ENCODE measurements at regions not wholly inside any gene's neighbourhood (a gene's known extent, or its start where the extent isn't known, plus 50 kb on each side); places are given as distances from the start of the nearest gene placed in this dataset. TPM values are rescaled to one million over a fixed set of nuclear protein-coding genes. Genes with fewer than 3 reads are reported as not detected.

DNA sequence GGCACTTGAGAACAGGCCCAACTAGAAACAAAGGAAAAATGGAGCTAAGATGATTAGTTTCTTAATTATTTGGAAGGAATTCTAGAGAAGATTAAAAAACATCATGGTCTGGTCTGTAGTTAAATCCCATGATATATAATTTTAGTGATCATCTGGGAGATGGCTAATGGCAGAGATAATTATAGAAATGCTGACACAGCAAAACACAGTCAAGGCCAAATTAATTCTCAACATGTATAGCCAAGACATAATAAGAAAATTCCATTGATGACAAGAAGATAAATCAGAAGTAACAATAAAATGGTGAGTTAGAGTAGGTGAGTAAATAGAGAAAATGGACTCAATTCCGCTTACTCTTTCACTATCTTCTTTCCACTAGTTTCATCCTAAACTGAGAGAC lies 59.2 kb upstream of the ITGA4 start:
- TF ChIP-seq, protein P1, sequence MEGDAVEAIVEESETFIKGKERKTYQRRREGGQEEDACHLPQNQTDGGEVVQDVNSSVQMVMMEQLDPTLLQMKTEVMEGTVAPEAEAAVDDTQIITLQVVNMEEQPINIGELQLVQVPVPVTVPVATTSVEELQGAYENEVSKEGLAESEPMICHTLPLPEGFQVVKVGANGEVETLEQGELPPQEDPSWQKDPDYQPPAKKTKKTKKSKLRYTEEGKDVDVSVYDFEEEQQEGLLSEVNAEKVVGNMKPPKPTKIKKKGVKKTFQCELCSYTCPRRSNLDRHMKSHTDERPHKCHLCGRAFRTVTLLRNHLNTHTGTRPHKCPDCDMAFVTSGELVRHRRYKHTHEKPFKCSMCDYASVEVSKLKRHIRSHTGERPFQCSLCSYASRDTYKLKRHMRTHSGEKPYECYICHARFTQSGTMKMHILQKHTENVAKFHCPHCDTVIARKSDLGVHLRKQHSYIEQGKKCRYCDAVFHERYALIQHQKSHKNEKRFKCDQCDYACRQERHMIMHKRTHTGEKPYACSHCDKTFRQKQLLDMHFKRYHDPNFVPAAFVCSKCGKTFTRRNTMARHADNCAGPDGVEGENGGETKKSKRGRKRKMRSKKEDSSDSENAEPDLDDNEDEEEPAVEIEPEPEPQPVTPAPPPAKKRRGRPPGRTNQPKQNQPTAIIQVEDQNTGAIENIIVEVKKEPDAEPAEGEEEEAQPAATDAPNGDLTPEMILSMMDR (IDR thresholded peaks at IDR 0.05; ENCODE audit: unreplicated experiment), result no peak
- H3K4me1 Mint-ChIP-seq (ENCODE audit: unreplicated experiment), result no peaks in the 10 kb centered on the region
- H3K36me3 Mint-ChIP-seq (ENCODE audit: low read depth, unreplicated experiment), result no peaks in the 10 kb centered on the region

DNA sequence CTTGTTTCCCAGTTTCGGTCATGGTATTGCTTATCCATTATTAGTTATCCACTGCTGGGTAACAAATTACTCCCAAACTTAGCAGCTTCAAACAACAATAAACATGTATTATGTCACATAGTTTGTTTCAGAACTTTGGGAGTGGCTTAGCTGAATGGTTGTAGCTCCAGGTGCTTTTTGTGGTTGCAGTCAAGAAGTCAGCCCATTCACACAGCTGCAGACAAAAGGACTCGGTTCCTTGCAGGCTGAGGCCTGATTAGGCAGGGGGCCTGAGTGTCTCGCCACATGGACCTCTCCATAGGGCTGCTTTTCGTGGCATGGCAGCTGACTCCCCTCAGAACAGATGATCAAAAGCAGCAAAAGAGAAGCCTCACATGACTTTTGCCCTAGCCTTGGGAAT lies 58.2 kb upstream of the ITGA4 start:
- Mint-ChIP-seq H3K9me3 (ENCODE audit: unreplicated experiment) (no peaks in the 10 kb centered on the region), H3K4me1 (ENCODE audit: unreplicated experiment) (no peaks in the 10 kb centered on the region), H3K4me3 (ENCODE audit: unreplicated experiment) (no peak overlapping the region), H3K36me3 (ENCODE audit: low read depth, unreplicated experiment) (no peaks in the 10 kb centered on the region), H3K27me3 (ENCODE audit: unreplicated experiment) (no peaks in the 10 kb centered on the region), H3K27ac (ENCODE audit: unreplicated experiment) (no peak overlapping the region)
- no peak for DNase-seq (ENCODE audit: low spot score)
- TF ChIP-seq, protein P1 (IDR thresholded peaks at IDR 0.05; ENCODE audit: unreplicated experiment), result no peak

More for the DNA sequence above, 59.2 kb upstream of the ITGA4 start:
- Mint-ChIP-seq H3K4me3 (ENCODE audit: unreplicated experiment) (no peak overlapping the region), H3K27ac (ENCODE audit: unreplicated experiment) (no peak overlapping the region), H3K27me3 (ENCODE audit: unreplicated experiment) (no peaks in the 10 kb centered on the region), H3K9me3 (ENCODE audit: unreplicated experiment) (no peaks in the 10 kb centered on the region)
- no peak for DNase-seq (ENCODE audit: low spot score)

DNA sequence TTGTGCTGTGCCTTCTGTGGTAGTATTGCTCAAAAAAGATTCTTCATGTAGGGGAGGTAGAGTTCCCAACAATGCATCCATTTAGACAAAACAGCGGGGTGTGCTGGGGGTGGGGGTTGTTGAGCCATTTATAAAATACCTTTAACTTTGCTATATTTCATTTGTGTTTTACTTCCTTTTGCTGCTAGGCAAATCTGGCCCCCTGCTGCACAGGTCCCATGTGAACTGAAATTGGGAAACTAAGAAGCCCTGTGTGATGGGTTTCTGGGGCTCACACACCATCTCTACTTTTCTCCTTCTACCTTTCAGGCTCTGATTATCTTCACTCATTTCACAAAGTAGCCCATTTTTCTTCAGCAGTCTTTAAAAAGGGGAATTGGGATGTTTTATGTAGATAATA lies 52.7 kb upstream of the ITGA4 start:
- H3K9me3 Mint-ChIP-seq (ENCODE audit: unreplicated experiment), result no peaks in the 10 kb centered on the region
- TF ChIP-seq, protein P1 (IDR thresholded peaks at IDR 0.05; ENCODE audit: unreplicated experiment), result no peak
- no peak overlapping the region for H3K27ac Mint-ChIP-seq (ENCODE audit: unreplicated experiment)
- H3K4me3 Mint-ChIP-seq (ENCODE audit: unreplicated experiment), result no peak overlapping the region
- H3K4me1 Mint-ChIP-seq (ENCODE audit: unreplicated experiment), result no peaks in the 10 kb centered on the region
- no peak for DNase-seq (ENCODE audit: low spot score)
- H3K27me3 Mint-ChIP-seq (ENCODE audit: unreplicated experiment), result no peaks in the 10 kb centered on the region
- H3K36me3 Mint-ChIP-seq (ENCODE audit: low read depth, unreplicated experiment), result no peaks in the 10 kb centered on the region

DNA sequence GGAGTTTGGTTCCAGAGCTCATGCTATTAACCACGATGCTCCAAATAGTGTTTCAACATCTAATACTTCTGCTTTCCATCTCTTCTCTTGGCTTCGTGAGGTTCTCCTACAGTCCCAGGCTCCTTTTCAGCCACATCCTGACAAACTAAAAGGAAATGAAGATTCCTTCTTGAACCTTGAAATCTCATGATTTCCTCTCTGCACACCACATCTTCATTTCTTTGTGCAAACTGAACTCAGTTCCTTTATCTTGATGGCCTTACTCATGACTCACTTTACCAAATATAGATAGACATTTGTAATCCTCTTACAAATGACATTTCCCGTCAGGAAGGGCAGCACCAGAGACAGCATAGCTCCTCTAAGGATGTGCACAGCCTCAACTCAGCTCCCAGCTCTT lies 50.0 kb upstream of the ITGA4 start:
- no peak for DNase-seq (ENCODE audit: low spot score)
- no peaks in the 10 kb centered on the region for H3K36me3 Mint-ChIP-seq (ENCODE audit: low read depth, unreplicated experiment)
- H3K27ac Mint-ChIP-seq (ENCODE audit: unreplicated experiment), result no peak overlapping the region
- peaks cover 2% of the 10 kb centered on the region for H3K27me3 Mint-ChIP-seq (ENCODE audit: unreplicated experiment)
- H3K4me1 Mint-ChIP-seq (ENCODE audit: unreplicated experiment), result no peaks in the 10 kb centered on the region
- H3K4me3 Mint-ChIP-seq (ENCODE audit: unreplicated experiment), result no peak overlapping the region
- no peaks in the 10 kb centered on the region for H3K9me3 Mint-ChIP-seq (ENCODE audit: unreplicated experiment)
- TF ChIP-seq, protein P1 (IDR thresholded peaks at IDR 0.05; ENCODE audit: unreplicated experiment), result no peak

Small RNA genes in the stretch of these regions (microRNA-seq; reads per million reads assigned to microRNA genes)
- not detected for gene MIR4437 (ENCODE audit: unreplicated experiment)
